ENCODE measurements at regions not wholly inside any gene's neighbourhood (a gene's known extent, or its start where the extent isn't known, plus 50 kb on each side); places are given as distances from the start of the nearest gene placed in this dataset.

DNA sequence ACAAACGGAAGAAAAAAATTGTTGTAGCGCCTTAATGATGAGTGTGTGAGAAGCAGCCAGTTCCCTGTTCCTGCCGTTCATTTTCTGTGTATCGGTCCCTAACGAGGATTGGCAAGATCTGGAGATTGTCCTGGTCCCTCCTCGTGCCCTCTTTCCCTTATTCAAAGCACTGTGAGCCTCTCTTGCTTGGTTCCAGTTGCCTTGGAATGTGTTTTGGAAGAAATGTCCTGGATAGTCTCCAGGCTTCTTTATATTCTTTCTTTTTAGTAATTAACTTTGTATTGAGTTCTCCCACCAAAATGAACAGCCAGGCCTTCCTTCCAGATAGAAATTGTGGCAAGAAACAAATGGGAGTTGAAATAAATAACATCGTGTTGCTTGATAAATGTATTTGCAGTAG lies 348.3 kb downstream of the CDH26 start:
- in situ Hi-C loops (cut with HindIII; ENCODE audit: low pct_ligation_motif_present, low sequenced_read_pairs) = no loop called here
- no peak for DNase-seq
- Histone ChIP-seq H3K4me3 (ENCODE audit: low read depth, low read length) (no peak overlapping the region), H3K27ac (no peak overlapping the region), H3K27me3 (replicated peaks) (no peaks in the 10 kb centered on the region), H3K36me3 (replicated peaks) (no peaks in the 10 kb centered on the region)
- TF ChIP-seq, protein P1, sequence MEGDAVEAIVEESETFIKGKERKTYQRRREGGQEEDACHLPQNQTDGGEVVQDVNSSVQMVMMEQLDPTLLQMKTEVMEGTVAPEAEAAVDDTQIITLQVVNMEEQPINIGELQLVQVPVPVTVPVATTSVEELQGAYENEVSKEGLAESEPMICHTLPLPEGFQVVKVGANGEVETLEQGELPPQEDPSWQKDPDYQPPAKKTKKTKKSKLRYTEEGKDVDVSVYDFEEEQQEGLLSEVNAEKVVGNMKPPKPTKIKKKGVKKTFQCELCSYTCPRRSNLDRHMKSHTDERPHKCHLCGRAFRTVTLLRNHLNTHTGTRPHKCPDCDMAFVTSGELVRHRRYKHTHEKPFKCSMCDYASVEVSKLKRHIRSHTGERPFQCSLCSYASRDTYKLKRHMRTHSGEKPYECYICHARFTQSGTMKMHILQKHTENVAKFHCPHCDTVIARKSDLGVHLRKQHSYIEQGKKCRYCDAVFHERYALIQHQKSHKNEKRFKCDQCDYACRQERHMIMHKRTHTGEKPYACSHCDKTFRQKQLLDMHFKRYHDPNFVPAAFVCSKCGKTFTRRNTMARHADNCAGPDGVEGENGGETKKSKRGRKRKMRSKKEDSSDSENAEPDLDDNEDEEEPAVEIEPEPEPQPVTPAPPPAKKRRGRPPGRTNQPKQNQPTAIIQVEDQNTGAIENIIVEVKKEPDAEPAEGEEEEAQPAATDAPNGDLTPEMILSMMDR (IDR thresholded peaks at IDR 0.05; ENCODE audit: low read depth, low read length, missing control alignments) = no peak

DNA sequence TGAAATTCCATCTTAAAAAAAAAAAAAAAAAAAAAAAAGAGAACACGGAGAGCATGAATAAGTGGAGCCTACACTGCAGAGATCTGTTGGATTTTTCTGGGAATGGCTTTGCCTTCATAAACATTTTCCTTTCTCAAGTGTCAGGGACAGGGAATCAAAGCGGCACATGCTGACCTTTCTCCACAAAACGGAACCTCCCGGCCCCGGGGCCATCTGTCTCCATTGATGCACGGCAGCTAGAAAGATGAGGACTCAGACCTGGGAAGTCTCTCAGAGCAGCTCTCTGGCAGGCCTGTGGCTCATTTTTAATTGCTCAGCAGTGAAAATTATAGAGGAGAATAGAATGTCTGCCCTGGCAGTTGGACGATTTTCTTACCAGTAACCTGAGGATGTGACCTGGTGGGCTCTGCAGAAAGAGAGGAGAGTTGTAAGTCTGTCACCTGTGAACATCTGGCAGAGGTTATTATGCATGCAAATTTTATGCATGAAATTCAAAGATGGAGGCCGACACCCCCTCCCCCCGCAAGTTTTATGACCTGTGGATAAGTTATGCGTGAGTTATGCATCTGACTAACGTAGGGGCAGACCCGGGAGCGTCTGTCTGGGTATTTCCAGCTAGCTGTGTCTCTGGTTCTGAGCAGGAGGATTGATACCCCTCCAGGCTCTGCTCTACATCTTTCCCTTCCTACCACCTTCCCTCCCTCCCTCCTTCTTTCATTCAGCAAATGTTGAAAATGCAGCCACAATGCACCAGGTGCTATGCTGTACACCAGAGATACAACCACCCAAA lies 352.5 kb downstream of the CDH26 start:
- in situ Hi-C loops (cut with HindIII; ENCODE audit: low pct_ligation_motif_present, low sequenced_read_pairs) = no loop called here
- TF ChIP-seq, protein P1 (IDR thresholded peaks at IDR 0.05; ENCODE audit: low read depth, low read length, missing control alignments) = no peak
- no peaks in the 10 kb centered on the region for H3K27me3 ChIP-seq (replicated peaks)
- H3K27ac ChIP-seq = no peak overlapping the region
- no peaks in the 10 kb centered on the region for H3K36me3 ChIP-seq (replicated peaks)
- no peak for DNase-seq
- no peak overlapping the region for H3K4me3 ChIP-seq (ENCODE audit: low read depth, low read length)

GRCh38 chr20:60313191-60313590 lies 355.0 kb downstream of the CDH26 start:
- in situ Hi-C loops (cut with HindIII; ENCODE audit: low pct_ligation_motif_present, low sequenced_read_pairs) = no loop called here

DNA sequence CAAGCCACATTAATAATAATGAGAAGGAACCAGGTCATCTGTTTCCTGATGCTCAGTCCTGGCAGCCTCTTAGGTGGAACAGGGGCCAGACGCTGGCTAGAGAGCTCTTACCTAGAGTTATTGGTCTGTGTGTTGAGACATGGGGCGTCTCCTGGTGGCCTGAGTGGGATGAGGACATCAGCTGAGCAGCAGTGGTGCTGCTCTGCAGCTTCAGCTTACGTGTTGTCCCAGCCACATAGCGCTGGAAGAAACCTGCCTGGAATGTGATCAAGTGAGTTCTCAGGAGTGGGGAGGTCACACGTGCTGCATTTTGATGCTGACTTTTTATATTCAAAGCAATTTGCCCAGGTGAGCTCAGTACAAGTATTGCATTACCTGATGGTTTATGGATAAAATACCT lies 355.4 kb downstream of the CDH26 start:
- DNase-seq = no peak
- Histone ChIP-seq H3K4me3 (ENCODE audit: low read depth, low read length) (no peak overlapping the region), H3K36me3 (replicated peaks) (no peaks in the 10 kb centered on the region), H3K27ac (no peak overlapping the region), H3K27me3 (replicated peaks) (no peaks in the 10 kb centered on the region)
- in situ Hi-C loops (cut with HindIII; ENCODE audit: low pct_ligation_motif_present, low sequenced_read_pairs) = no loop called here
- TF ChIP-seq, protein P1 (IDR thresholded peaks at IDR 0.05; ENCODE audit: low read depth, low read length, missing control alignments) = no peak

More at GRCh38 chr20:60313191-60313590, 355.0 kb downstream of the CDH26 start:
- Histone ChIP-seq H3K36me3 (replicated peaks) (no peaks in the 10 kb centered on the region), H3K27ac (no peak overlapping the region), H3K27me3 (replicated peaks) (no peaks in the 10 kb centered on the region), H3K4me3 (ENCODE audit: low read depth, low read length) (no peak overlapping the region)
- no peak for DNase-seq
- TF ChIP-seq, protein P1 (IDR thresholded peaks at IDR 0.05; ENCODE audit: low read depth, low read length, missing control alignments) = no peak

DNA sequence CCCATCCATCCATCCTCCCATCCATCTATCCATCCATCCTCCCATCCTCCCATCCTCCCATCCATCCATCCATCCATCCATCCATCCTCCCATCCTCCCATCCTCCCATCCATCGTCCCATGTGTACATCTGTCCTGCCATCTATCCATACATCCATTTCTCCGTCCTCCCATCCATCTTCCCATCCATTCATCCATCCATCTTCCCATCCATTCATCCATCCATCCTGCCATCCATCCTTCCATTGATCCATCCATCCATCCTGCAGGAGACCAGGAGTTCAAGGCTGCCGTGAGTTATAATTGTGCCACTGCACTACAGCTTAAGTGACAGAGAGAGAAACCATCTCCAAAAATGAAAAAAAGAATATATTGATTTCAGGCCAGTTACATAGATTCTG lies 356.5 kb downstream of the CDH26 start:
- in situ Hi-C loops (cut with HindIII; ENCODE audit: low pct_ligation_motif_present, low sequenced_read_pairs) = no loop called here

More for the DNA sequence above, 356.5 kb downstream of the CDH26 start:
- H3K36me3 ChIP-seq (replicated peaks) = no peaks in the 10 kb centered on the region
- H3K4me3 ChIP-seq (ENCODE audit: low read depth, low read length) = no peak overlapping the region
- H3K27me3 ChIP-seq (replicated peaks) = no peaks in the 10 kb centered on the region
- no peak overlapping the region for H3K27ac ChIP-seq
- TF ChIP-seq, protein P1 (IDR thresholded peaks at IDR 0.05; ENCODE audit: low read depth, low read length, missing control alignments) = no peak
- no peak for DNase-seq
